WTC11 (cell line): ENCODE measurements at regions not wholly inside any gene's neighbourhood (a gene's known extent, or its start where the extent isn't known, plus 50 kb on each side); places are given as distances from the start of the nearest gene placed in this dataset.

ENCODE experiments used
- ATAC-seq: fragments of 200-7000 bp; cut with Tn5 transposase; 2 replicates; pipeline ENCODE4 v1.10.0; 2021; ENCODE audit warnings: mild to moderate bottlenecking, moderate library complexity
- CTCF ChIA-PET: fragments of 300-600 bp; sonication (Branson Sonifier 250); formaldehyde crosslinking; loops from one replicate; lab custom pipeline; 2021; ENCODE audit warnings: antibody characterized with exemption; lab: Charles Lee
- POLR2A ChIA-PET: fragments of 350-600 bp; sonication (Branson Sonifier 250); formaldehyde crosslinking; loops from one replicate; lab custom pipeline; 2021; ENCODE audit warnings: antibody characterized with exemption; lab: Charles Lee
- DNase-seq: peaks from one replicate; pipeline ENCODE4 v3.0.0; 2021; ENCODE audit warnings: low spot score
- H3K27ac Mint-ChIP-seq: 2 replicates; pipeline ENCODE4 v1.8.0; 2021; ENCODE audit warnings: mixed read lengths
- H3K27me3 Mint-ChIP-seq: 2 replicates; pipeline ENCODE4 v1.8.0; 2021; ENCODE audit warnings: low read depth, mild to moderate bottlenecking, moderate library complexity, mixed read lengths
- H3K36me3 Mint-ChIP-seq: 2 replicates; pipeline ENCODE4 v1.8.0; 2021; ENCODE audit warnings: mixed read lengths
- H3K4me1 Mint-ChIP-seq: 2 replicates; pipeline ENCODE4 v1.8.0; 2022; ENCODE audit warnings: mixed read lengths
- H3K4me3 Mint-ChIP-seq: 2 replicates; pipeline ENCODE4 v1.8.0; 2021; ENCODE audit warnings: mild to moderate bottlenecking, moderate library complexity, mixed read lengths
- H3K9me3 Mint-ChIP-seq: 2 replicates; pipeline ENCODE4 v1.8.0; 2021; ENCODE audit warnings: mixed read lengths
- ATF6 ChIP-seq: sonication (generic); formaldehyde crosslinking; IDR thresholded peaks from 2 replicates; pipeline ENCODE4 v1.8.1; 2023; ENCODE audit warnings: mild to moderate bottlenecking, missing genetic modification reagents
- CBFB ChIP-seq: sonication (generic); formaldehyde crosslinking; IDR thresholded peaks from 2 replicates; pipeline ENCODE4 v1.8.1; 2022; ENCODE audit warnings: mild to moderate bottlenecking, low read depth, missing genetic modification reagents
- E2F1 ChIP-seq: sonication (generic); formaldehyde crosslinking; IDR thresholded peaks from 2 replicates; pipeline ENCODE4 v1.8.0; 2022; ENCODE audit warnings: mild to moderate bottlenecking, missing genetic modification reagents
- FOXP4 ChIP-seq: sonication (generic); formaldehyde crosslinking; IDR thresholded peaks from 2 replicates; pipeline ENCODE4 v1.8.0; 2022; ENCODE audit warnings: mild to moderate bottlenecking, missing genetic modification reagents
- GABPB1 ChIP-seq: sonication (generic); formaldehyde crosslinking; IDR thresholded peaks from 2 replicates; pipeline ENCODE4 v1.8.1; 2023; ENCODE audit warnings: mild to moderate bottlenecking, missing genetic modification reagents
- IRF2 ChIP-seq: sonication (generic); formaldehyde crosslinking; IDR thresholded peaks from 2 replicates; pipeline ENCODE4 v1.8.0; 2022; ENCODE audit warnings: low read depth, missing genetic modification reagents, borderline replicate concordance
- JAZF1 ChIP-seq: fragments of 250-450 bp; sonication (Bioruptor Pico); IDR thresholded peaks from 2 replicates; pipeline ENCODE4 v1.9.0; 2021; ENCODE audit warnings: moderate library complexity, mild to moderate bottlenecking, inconsistent platforms
- NR2C2 ChIP-seq: sonication (generic); formaldehyde crosslinking; IDR thresholded peaks from 2 replicates; pipeline ENCODE4 v1.8.0; 2022; ENCODE audit warnings: mild to moderate bottlenecking, missing genetic modification reagents
- NR3C1 ChIP-seq: sonication (generic); formaldehyde crosslinking; conservative IDR thresholded peaks from 2 replicates; pipeline ENCODE4 v1.8.1; 2023; ENCODE audit warnings: low read depth, mild to moderate bottlenecking, missing genetic modification reagents
- SMAD3 ChIP-seq: sonication (generic); formaldehyde crosslinking; IDR thresholded peaks from 2 replicates; pipeline ENCODE4 v1.8.0; 2022; ENCODE audit warnings: missing genetic modification reagents, mild to moderate bottlenecking, borderline replicate concordance
- TEAD4 ChIP-seq: sonication (generic); formaldehyde crosslinking; IDR thresholded peaks from 2 replicates; pipeline ENCODE4 v1.8.0; 2022; ENCODE audit warnings: mild to moderate bottlenecking, missing genetic modification reagents
- TP53 ChIP-seq: sonication (generic); formaldehyde crosslinking; IDR thresholded peaks from 2 replicates; pipeline ENCODE4 v1.8.1; 2023; ENCODE audit warnings: mild to moderate bottlenecking, missing genetic modification reagents
- ZNF138 ChIP-seq: sonication (generic); formaldehyde crosslinking; conservative IDR thresholded peaks from 2 replicates; pipeline ENCODE4 v1.8.1; 2022; ENCODE audit warnings: mild to moderate bottlenecking, moderate library complexity, missing genetic modification reagents
- ZNF671 ChIP-seq: fragments of 250-450 bp; sonication (Bioruptor Pico); IDR thresholded peaks from 2 replicates; pipeline ENCODE4 v1.8.0; 2021; ENCODE audit warnings: mild to moderate bottlenecking
- TF ChIP-seq, protein P1 (sequence below): fragments of 250-450 bp; sonication (Bioruptor Pico); IDR thresholded peaks from 2 replicates; pipeline ENCODE4 v1.9.0; 2021; ENCODE audit warnings: moderate library complexity, mild to moderate bottlenecking, inconsistent platforms, borderline replicate concordance
- TF ChIP-seq, protein P2 (sequence below): fragments of 250-450 bp; sonication (Bioruptor Pico); IDR thresholded peaks from 2 replicates; pipeline ENCODE4 v2.1.2; 2022; ENCODE audit warnings: mild to moderate bottlenecking, moderate library complexity
- TF ChIP-seq, protein P3 (sequence below): sonication (generic); formaldehyde crosslinking; IDR thresholded peaks from 2 replicates; pipeline ENCODE4 v1.8.0; 2023; ENCODE audit warnings: missing genetic modification reagents, mild to moderate bottlenecking, borderline replicate concordance
- TF ChIP-seq, protein P4 (sequence below): fragments of 250-450 bp; sonication (Bioruptor Pico); conservative IDR thresholded peaks from 2 replicates; pipeline ENCODE4 v1.9.0; 2021; ENCODE audit warnings: mild to moderate bottlenecking
- TF ChIP-seq, protein P5 (sequence below): fragments of 250-450 bp; sonication (Bioruptor Pico); IDR thresholded peaks from 2 replicates; pipeline ENCODE4 v1.9.0; 2021; ENCODE audit warnings: mild to moderate bottlenecking

DNA sequence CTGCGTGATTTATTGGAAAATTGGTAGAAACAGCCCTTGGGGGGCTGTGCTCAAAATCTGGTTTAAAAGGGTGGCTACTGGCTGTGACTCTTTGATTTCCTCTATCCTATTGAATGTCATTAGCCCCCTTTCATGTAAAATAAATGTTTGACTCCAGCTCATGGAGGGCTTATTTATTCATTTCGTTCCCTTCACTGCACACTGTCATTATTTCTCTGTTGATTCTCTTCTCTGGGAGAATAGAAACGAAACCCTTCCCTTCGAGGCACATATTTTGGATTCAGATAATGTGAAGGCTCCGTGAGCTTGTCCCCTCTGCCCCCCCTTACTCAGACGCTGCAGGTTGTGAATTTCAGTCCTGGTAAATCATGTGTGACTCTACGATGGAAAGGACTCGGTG is 203.9 kb upstream of the GPR26 start:
- CTCF ChIA-PET, result no interaction called here

GRCh38 chr10:123462756-123463155 is 203.4 kb upstream of the GPR26 start:
- CTCF ChIA-PET, result interaction anchor here (1.3 kb wide), 1 partner anchor 10 kb away, joined by 4 read pairs; no protein-coding TSS in a partner anchor
- H3K36me3 Mint-ChIP-seq, result no peaks in the 10 kb centered on the region
- ATAC-seq, result no peak
- peaks cover 14% of the 10 kb centered on the region for H3K27me3 Mint-ChIP-seq
- no peaks in the 10 kb centered on the region for H3K9me3 Mint-ChIP-seq
- DNase-seq, result no peak
- peaks cover 50% of the 10 kb centered on the region for H3K4me1 Mint-ChIP-seq
- H3K4me3 Mint-ChIP-seq, result no peak overlapping the region
- POLR2A ChIA-PET, result interaction anchor here (1.6 kb wide), 1 partner anchor 37 kb away, joined by 3 read pairs; no protein-coding TSS in a partner anchor
- H3K27ac Mint-ChIP-seq, result no peak overlapping the region
- no peak for TF ChIP-seq FOXP4 (CRISPR knock-in tag)
- TF ChIP-seq TEAD4 (CRISPR knock-in tag), result no peak
- TF ChIP-seq, protein P1, sequence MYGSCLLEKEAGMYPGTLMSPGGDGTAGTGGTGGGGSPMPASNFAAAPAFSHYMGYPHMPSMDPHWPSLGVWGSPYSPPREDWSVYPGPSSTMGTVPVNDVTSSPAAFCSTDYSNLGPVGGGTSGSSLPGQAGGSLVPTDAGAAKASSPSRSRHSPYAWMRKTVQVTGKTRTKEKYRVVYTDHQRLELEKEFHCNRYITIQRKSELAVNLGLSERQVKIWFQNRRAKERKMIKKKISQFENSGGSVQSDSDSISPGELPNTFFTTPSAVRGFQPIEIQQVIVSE (CRISPR knock-in tag), result no peak
- TF ChIP-seq, protein P2, sequence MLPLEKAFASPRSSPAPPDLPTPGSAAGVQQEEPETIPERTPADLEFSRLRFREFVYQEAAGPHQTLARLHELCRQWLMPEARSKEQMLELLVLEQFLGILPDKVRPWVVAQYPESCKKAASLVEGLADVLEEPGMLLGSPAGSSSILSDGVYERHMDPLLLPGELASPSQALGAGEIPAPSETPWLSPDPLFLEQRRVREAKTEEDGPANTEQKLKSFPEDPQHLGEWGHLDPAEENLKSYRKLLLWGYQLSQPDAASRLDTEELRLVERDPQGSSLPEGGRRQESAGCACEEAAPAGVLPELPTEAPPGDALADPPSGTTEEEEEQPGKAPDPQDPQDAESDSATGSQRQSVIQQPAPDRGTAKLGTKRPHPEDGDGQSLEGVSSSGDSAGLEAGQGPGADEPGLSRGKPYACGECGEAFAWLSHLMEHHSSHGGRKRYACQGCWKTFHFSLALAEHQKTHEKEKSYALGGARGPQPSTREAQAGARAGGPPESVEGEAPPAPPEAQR (CRISPR knock-in tag), result no peak
- TF ChIP-seq GABPB1 (CRISPR knock-in tag), result no peak
- TF ChIP-seq, protein P3, sequence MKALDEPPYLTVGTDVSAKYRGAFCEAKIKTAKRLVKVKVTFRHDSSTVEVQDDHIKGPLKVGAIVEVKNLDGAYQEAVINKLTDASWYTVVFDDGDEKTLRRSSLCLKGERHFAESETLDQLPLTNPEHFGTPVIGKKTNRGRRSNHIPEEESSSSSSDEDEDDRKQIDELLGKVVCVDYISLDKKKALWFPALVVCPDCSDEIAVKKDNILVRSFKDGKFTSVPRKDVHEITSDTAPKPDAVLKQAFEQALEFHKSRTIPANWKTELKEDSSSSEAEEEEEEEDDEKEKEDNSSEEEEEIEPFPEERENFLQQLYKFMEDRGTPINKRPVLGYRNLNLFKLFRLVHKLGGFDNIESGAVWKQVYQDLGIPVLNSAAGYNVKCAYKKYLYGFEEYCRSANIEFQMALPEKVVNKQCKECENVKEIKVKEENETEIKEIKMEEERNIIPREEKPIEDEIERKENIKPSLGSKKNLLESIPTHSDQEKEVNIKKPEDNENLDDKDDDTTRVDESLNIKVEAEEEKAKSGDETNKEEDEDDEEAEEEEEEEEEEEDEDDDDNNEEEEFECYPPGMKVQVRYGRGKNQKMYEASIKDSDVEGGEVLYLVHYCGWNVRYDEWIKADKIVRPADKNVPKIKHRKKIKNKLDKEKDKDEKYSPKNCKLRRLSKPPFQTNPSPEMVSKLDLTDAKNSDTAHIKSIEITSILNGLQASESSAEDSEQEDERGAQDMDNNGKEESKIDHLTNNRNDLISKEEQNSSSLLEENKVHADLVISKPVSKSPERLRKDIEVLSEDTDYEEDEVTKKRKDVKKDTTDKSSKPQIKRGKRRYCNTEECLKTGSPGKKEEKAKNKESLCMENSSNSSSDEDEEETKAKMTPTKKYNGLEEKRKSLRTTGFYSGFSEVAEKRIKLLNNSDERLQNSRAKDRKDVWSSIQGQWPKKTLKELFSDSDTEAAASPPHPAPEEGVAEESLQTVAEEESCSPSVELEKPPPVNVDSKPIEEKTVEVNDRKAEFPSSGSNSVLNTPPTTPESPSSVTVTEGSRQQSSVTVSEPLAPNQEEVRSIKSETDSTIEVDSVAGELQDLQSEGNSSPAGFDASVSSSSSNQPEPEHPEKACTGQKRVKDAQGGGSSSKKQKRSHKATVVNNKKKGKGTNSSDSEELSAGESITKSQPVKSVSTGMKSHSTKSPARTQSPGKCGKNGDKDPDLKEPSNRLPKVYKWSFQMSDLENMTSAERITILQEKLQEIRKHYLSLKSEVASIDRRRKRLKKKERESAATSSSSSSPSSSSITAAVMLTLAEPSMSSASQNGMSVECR (CRISPR knock-in tag), result no peak
- TF ChIP-seq ZNF671 (CRISPR knock-in tag), result no peak
- no peak for TF ChIP-seq NR2C2 (CRISPR knock-in tag)
- no peak for TF ChIP-seq E2F1 (CRISPR knock-in tag)
- no peak for TF ChIP-seq ATF6 (CRISPR knock-in tag)
- no peak for TF ChIP-seq ZNF138
- TF ChIP-seq CBFB, result no peak
- TF ChIP-seq, protein P4, sequence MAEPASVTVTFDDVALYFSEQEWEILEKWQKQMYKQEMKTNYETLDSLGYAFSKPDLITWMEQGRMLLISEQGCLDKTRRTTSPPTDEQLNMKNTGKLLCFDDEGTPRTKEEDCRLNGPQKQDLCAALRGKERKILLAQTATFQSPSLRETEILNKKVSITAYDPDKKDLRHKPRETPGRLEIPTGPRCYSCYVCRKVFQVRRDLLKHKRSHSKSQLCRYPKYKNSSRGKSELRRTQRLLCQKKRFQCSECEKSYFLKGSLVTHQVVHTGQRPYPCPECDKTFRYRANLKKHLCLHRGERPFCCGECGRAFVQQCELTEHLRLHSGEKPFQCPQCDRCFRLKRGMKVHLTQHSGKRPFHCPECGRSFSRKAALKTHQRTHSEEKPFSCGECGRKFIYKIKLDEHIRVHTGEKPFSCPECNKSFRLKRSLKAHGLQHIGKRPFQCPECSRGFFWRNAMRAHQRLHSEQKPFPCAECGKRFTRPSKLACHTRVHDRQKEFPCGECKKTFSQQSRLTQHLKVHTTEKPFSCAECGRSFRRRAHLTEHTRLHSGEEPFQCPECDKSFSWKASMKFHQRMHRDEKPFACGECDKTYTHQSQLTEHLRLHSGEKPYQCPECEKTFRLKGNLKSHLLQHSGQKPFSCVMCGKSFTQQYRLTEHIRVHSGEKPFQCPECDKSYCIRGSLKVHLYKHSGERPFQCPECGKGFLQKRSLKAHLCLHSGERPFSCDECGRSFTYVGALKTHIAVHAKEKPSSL (CRISPR knock-in tag), result no peak

More for the DNA sequence above, 203.9 kb upstream of the GPR26 start:
- ATAC-seq (no peak), DNase-seq (no peak)
- H3K9me3 Mint-ChIP-seq, result no peaks in the 10 kb centered on the region
- H3K27me3 Mint-ChIP-seq, result peaks cover 17% of the 10 kb centered on the region
- POLR2A ChIA-PET, result no interaction called here
- H3K27ac Mint-ChIP-seq, result no peak overlapping the region; the same call in 1 of the 2 replicates
- H3K4me3 Mint-ChIP-seq, result no peak overlapping the region
- H3K36me3 Mint-ChIP-seq, result no peaks in the 10 kb centered on the region
- peaks cover 55% of the 10 kb centered on the region for H3K4me1 Mint-ChIP-seq
- TF ChIP-seq, protein P5, sequence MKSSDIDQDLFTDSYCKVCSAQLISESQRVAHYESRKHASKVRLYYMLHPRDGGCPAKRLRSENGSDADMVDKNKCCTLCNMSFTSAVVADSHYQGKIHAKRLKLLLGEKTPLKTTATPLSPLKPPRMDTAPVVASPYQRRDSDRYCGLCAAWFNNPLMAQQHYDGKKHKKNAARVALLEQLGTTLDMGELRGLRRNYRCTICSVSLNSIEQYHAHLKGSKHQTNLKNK, result no peak
- no peak for TF ChIP-seq GABPB1 (CRISPR knock-in tag)
- no peak for TF ChIP-seq TEAD4 (CRISPR knock-in tag)
- TF ChIP-seq SMAD3 (CRISPR knock-in tag), result no peak
- TF ChIP-seq TP53 (CRISPR knock-in tag), result no peak
- TF ChIP-seq IRF2, result no peak
- no peak for TF ChIP-seq NR3C1 (CRISPR knock-in tag)
- TF ChIP-seq JAZF1 (CRISPR knock-in tag), result no peak
